GM04503 (cell line): ENCODE measurements at regions not wholly inside any gene's neighbourhood (a gene's known extent, or its start where the extent isn't known, plus 50 kb on each side); places are given as distances from the start of the nearest gene placed in this dataset.
"Not testable (repeated sequence)": the region's sequence is repeated elsewhere in the genome, so short reads cannot be mapped to it uniquely, and the experiment has no call there.

Source experiments
- DNase-seq: peaks from one replicate; pipeline ENCODE4 v3.0.0-alpha.2; 2012; ENCODE audit warnings: low read depth

DNA sequence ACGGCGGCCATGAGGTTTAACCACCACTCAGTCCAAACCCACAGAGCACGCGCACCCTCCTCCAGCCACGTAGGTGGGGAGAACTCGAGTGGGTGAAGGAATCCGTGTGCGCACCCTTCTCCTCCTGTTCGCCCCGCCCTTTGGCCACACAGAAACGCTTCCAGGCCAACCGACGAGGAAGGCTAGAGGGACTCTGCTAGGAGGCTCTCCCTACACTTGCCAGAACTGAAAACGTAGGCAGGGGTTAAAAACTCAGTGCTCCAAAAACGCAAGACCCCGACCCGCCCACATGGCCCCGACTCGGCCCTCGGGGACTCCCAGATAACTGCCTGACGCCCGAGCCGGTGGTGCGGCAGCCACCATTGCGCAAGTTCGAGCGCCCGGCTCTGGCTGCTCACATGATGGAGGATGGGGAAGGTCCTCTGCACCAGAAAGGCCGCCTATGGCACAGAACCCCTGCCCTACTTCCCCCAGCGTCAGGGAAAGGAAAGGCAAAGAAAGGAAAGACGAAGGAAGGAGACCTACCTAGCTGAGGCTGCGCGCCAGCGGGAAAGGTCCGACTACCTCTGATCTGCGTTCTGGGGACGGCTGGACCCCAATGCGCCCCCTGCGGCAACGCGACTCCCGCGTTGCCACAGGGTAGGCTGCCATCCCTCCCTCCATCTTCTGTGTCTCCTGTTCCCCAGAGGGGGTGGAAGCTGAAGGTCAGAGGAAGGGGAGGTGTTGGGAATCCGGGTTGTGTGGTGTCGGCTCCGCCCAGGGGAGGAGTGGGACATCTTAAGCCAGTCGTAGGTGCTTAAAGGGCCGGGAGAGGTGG is 201.9 kb upstream of the AGTR2 start:
- no peak for DNase-seq

DNA sequence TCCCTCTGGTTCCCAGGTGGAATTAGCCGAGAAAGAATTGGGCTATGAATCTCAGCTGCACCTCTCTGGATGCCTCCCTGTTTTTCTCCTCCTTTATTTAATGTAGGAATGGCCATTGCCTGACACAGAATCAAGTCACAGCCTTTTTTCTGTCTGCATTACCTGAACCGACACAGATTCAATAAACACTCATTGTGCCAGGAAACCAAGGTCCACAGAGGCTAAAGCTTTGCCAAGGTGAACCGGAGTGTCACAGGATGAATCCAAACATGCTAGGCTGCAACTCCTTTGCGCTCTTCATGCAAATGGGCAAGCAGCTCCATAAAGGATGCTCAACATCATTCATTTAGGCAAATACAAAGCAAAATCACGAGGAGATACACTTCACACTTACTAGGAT is 199.8 kb upstream of the AGTR2 start:
- DNase-seq = no peak

DNA sequence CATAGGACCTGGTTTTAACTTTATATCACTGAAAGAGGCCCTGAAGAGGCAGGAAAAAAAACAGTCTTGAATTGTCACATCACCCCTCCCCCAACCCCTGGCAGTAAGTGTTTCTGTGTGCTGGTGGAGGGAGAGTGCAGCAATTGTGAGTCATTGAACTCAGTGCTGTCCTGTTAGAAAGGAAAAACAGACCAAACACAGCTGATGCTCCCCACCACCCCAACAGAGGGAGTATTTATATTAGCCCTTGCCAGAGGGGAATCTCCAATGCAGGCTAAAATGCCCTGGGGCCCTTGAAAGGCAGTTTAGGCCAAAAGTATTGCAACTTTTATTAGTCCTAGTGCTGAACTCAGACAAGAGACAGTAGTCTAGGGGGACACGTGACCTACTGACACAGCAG is 197.8 kb upstream of the AGTR2 start:
- DNase-seq = no peak

GRCh38 chrX:115978068-115978467 is 192.5 kb upstream of the AGTR2 start:
- DNase-seq = no peak

DNA sequence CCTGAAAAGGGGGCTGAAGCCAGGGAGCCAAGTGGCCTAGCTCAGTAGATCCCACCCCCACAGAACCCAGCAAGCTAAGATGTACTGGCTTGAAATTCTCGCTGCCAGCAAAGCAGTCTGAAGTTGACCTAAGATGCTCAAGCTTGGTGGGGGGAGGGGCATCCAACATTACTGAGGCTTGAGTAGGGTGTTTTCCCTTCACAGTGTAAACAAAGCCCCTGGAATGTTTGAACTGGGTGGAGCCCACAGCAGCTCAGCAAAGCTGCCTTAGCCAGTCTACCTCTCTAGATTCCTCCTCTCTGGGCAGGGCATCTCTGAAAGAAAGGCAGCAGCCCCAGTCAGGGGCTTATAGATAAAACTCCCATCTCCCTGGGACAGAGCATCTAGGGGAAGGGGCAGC is 187.4 kb upstream of the AGTR2 start:
- not testable (repeated sequence) for DNase-seq

- not testable (repeated sequence) for DNase-seq
Measured at GRCh38 chrX:115987464-115987863, 183.1 kb upstream of the AGTR2 start.

DNA sequence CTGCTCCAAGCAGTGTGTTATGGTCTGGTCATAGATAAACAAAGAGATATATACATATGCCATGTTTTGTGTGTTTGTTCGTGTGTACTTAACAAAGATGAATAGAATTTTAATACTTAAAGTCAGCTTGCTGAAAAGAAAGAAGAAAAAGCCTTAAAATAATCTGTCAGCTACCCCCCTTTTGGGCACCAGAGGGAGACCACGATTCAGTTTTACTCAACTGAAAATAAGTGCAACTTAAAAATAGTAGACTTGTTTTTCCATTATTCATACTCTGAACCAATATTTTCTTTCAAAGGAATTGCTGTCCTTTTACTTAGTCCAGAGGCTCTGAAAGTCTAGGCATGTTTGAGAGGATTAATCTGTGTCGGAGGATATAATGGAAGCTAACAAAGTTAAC is 181.7 kb upstream of the AGTR2 start:
- no peak for DNase-seq

GRCh38 chrX:115989686-115990085 is 180.9 kb upstream of the AGTR2 start:
- DNase-seq = no peak

DNA sequence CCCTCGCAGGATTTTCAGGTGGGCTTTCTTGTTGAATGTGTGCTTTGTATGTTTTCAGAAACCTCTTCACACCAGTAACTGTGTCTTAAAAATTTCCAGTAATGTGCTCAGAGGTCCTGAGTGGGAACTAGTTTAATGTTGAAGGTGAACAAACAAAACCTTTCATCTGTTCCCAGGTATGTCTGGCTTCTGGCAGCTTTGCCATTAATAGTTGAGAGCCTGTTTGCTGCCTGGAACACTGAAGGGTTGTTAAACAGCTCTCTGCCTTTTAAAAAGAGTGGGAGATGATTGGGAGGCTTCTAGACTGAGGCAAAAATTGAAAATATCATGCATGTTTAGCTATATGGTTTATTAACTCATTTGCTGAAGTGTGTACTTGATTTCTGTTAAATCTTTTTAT is 161.2 kb upstream of the AGTR2 start:
- DNase-seq = no peak

- no peak for DNase-seq
Measured at GRCh38 chrX:116009861-116010710, 160.5 kb upstream of the AGTR2 start.

- DNase-seq = no peak
Measured at GRCh38 chrX:116010939-116011338, 159.6 kb upstream of the AGTR2 start.

DNA sequence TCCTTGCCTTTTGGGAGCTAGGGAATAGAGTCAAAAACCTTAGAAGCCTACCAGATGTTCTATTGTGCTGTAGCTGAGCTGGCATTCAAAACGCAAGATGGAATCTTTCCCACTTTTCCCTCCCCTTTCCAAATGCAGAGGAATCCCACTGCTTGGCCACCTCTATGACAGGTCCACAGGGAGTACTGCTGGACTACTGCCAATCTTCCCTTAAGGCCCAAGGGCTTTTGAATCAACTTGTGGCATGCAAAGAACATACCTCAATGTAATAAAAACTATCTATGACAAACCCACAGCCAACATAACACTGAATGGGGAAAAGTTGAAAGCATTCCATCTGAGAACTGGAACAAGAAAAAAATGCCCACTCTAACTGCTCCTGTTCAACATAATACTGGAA is 139.2 kb upstream of the AGTR2 start:
- DNase-seq = no peak
